NOMO-1 (cell line): ENCODE measurements at regions not wholly inside any gene's neighbourhood (a gene's known extent, or its start where the extent isn't known, plus 50 kb on each side); places are given as distances from the start of the nearest gene placed in this dataset.

Experiments
- DNase-seq, 2 experiments: peaks; one replicate each; lab custom pipeline; 2025; ENCODE audit not compliant: unreplicated experiment in 2 of 2; lab: John Stamatoyannopoulos, UW

DNA sequence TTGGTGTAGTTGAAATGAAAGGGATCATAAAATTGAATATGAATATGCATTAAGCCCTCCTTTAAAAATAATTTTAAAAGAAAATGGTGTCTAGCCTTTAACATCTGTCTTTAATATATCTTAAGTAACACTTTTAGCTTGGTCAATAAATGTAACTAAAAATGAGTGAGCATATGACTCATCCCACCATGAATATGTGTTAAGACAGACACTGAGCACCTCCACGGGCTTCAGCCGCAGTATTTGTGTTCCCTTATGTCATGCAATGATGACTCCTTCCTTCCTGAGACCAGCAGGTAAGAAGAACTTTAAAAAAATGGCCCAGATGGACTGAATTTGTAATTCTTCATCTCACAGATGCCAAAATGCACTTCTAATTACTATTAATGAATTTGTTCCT lies 563.2 kb downstream of the NR2F1-AS1 start:
- DNase-seq, result no peak

- DNase-seq, result no peak
Observed at GRCh38 chr5:93017376-93017775, 563.6 kb downstream of the NR2F1-AS1 start.

GRCh38 chr5:93010616-93011015 lies 570.4 kb downstream of the NR2F1-AS1 start:
- DNase-seq, result no peak

GRCh38 chr5:93010037-93010436 lies 571.0 kb downstream of the NR2F1-AS1 start:
- DNase-seq, result no peak

GRCh38 chr5:93008502-93009207 lies 572.4 kb downstream of the NR2F1-AS1 start:
- DNase-seq, result no peak

- no peak for DNase-seq
Observed at GRCh38 chr5:93006915-93007314, 574.1 kb downstream of the NR2F1-AS1 start.

DNA sequence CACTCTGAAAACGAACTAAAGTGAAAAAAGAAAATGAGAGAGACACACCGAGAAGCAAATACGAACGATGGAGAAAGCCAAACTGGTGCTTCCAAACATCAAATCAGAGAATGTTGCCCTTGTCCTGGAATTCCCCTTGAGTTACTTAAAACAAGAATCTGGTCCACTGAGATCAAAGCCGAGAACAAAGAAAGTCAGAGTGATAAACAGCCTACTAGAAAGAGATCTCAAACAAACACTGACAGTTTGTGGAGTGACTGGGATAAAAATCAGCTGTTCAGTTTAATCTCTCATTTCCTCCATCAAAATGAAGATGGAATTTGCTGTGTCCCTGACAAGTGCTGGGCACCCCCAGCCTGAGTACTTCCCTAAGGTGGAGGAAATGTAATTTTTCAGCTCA lies 582.6 kb downstream of the NR2F1-AS1 start:
- no peak for DNase-seq

GRCh38 chr5:92994392-92994791 lies 586.6 kb downstream of the NR2F1-AS1 start:
- no peak for DNase-seq

- DNase-seq, result no peak
Observed at GRCh38 chr5:92992073-92992472, 588.9 kb downstream of the NR2F1-AS1 start.

DNA sequence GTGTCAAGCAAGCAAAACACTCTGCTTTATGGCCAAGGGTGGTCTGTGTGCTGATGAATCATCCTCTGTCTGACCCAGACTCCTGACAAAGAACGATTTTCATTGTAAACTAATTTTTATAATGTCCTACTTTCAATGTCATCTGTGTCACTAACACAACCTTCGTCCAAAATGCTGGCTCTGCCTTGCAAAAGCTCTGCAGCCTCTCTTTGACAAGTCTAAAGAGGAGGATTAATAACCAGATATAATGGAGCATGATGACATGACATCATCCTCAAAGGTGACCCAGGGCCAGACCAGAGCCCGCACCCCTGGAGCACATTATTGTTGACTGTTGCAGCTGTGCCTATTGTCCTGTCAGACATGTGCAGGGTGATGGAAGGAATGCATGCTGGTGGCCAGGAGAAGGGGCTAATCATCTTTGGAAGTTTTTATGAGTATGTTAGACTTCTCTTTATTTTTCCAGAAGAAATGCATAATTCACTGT lies 589.4 kb downstream of the NR2F1-AS1 start:
- DNase-seq, result no peak

DNA sequence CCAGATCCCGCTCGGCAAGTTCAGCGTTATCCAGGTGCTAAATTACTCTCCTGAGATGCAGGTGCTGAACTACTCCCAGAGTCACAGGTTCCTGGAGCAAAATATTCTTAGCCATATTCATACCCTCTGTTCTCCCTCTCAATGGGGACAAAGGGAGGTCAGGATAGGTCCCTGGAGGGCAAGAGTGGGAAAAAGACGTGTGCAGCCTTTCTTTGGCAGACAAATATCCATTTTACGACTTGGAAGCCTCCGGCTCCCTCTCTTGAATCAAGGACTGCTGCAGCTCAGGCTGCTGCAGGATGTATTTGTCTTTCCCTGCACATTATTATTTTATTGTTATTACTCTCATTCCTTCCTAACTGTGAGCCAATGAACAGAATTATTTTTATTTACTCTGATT lies 590.2 kb downstream of the NR2F1-AS1 start:
- no peak for DNase-seq

DNA sequence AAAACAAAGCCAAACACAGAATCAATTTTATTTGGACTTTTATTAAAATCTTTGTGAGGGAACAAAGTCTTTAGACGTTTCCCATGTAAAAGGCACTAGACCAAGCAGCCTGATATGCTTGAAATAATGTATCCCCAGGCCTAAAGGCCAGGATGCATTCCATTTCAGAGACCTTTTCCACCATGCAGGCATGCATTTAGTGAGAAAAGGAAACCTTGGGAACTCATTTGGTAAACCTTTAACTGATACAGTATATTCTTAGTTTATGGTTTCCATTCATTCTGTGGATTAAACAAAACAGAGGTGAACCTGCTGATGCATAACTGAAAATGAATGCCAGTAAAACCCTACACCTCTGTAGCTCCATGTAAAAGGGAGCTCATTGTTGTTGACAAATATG lies 600.0 kb downstream of the NR2F1-AS1 start:
- DNase-seq, result no peak

- DNase-seq, result no peak
Observed at GRCh38 chr5:92980491-92980890, 600.5 kb downstream of the NR2F1-AS1 start.

DNA sequence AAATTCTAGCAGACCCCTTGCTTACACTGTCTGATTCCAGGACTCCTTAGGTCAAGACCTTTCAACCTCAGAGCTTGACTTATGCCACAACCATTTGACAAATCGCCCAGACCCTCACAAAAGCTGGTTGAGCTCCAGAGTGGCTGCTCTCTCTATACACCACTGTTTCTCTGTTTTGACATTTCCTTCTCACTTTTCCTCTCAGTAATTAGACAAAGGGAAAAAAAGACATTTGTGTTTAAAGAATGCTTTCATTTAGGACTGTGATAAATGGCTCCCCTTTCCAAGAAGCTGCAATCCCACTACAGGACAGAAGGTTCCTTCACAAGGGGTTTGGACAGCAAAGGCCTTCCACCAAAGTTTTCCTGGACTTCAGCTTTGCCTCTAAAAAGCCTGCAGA lies 601.3 kb downstream of the NR2F1-AS1 start:
- DNase-seq, result no peak

GRCh38 chr5:92977846-92978540 lies 603.0 kb downstream of the NR2F1-AS1 start:
- DNase-seq, result no peak

- no peak for DNase-seq
Observed at GRCh38 chr5:92976156-92976555, 604.9 kb downstream of the NR2F1-AS1 start.

- no peak for DNase-seq
Observed at GRCh38 chr5:92969781-92970237, 611.2 kb downstream of the NR2F1-AS1 start.

GRCh38 chr5:92969191-92969780 lies 611.7 kb downstream of the NR2F1-AS1 start:
- no peak for DNase-seq

- DNase-seq, result no peak
Observed at GRCh38 chr5:92963800-92964199, 617.2 kb downstream of the NR2F1-AS1 start.

DNA sequence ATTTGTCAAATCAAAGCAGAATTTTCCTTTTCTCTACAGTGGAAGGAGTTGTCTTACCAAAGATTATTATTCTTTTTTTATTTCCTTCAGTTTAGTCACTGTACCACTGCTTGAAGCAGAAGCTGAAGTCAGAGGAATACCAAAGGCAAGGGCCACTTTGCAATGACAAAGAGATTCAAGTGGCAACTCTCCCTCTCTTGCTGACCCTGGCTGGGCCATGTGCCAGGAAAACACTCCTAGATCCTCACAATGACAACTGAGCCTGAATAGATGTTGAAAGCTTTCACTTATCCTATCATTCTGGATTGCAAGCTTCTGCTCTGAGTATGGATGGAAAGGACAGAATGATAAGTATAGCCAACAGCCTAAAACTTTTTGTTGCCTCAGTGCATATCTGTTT lies 618.3 kb downstream of the NR2F1-AS1 start:
- DNase-seq, result no peak

- no peak for DNase-seq
Observed at GRCh38 chr5:92956886-92957285, 624.1 kb downstream of the NR2F1-AS1 start.

DNA sequence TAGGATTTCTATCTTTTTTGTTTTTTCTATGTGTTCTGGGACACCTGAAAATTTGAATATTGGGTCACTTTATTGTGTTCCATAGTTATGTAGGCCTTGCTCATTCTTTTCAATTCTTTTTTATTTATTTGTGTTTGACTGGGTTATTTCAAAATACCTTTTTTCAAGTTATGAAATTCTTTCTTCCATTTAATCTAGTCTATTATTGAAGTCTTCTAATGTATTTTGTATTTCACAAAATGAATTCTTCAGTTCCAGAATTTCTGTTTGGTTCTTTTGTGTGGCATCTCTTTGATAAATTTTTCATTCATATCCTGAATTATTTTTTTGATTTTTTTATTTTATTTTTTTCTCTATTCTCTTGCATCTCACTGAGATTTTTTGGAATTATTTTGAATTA lies 628.8 kb downstream of the NR2F1-AS1 start:
- no peak for DNase-seq
